ENCODE measurements at regions not wholly inside any gene's neighbourhood (a gene's known extent, or its start where the extent isn't known, plus 50 kb on each side); places are given as distances from the start of the nearest gene placed in this dataset.

DNA sequence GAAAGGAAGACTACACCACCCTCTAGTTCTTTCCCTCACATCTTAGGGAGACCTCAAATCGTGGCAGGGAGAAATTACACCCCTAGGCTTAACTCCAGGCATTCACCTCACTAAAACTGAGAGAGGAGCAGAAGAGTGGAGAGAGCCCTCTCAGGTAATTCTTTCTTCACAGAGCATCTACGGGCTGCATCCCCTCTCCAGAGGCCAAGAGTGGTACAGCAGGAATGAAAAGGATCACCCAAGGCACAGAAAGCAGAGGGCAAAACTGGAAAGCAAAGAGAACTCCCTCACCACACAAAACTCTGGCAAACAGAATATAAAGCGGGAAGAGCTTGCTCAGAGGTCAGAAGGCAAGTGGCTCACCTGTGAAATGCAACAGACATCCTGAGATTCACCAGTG is 661.2 kb downstream of the TBC1D4 start:
- DNase-seq (ENCODE audit: low read depth, low spot score) = no peak
- ChIA-PET CTCF (no interaction called here), POLR2A (no interaction called here)
- TF ChIP-seq CTCF (IDR thresholded peaks at IDR 0.05; ENCODE audit: insufficient read depth, low read length, missing control alignments) = no peak
- no peak overlapping the region for H3K4me3 ChIP-seq (ENCODE audit: low read depth, low read length)

- POLR2A ChIA-PET = no interaction called here
- DNase-seq (ENCODE audit: low read depth, low spot score) = no peak
- CTCF ChIA-PET = no interaction called here
- no peak overlapping the region for H3K4me3 ChIP-seq (ENCODE audit: low read depth, low read length)
- no peak for TF ChIP-seq CTCF (IDR thresholded peaks at IDR 0.05; ENCODE audit: insufficient read depth, low read length, missing control alignments)
Observed at GRCh38 chr13:74819549-74819948, 662.4 kb downstream of the TBC1D4 start.

GRCh38 chr13:74816737-74817136 is 665.2 kb downstream of the TBC1D4 start:
- no peak for DNase-seq (ENCODE audit: low read depth, low spot score)
- H3K4me3 ChIP-seq (ENCODE audit: low read depth, low read length) = no peak overlapping the region
- TF ChIP-seq CTCF (IDR thresholded peaks at IDR 0.05; ENCODE audit: insufficient read depth, low read length, missing control alignments) = no peak
- CTCF ChIA-PET = no interaction called here
- POLR2A ChIA-PET = no interaction called here

DNA sequence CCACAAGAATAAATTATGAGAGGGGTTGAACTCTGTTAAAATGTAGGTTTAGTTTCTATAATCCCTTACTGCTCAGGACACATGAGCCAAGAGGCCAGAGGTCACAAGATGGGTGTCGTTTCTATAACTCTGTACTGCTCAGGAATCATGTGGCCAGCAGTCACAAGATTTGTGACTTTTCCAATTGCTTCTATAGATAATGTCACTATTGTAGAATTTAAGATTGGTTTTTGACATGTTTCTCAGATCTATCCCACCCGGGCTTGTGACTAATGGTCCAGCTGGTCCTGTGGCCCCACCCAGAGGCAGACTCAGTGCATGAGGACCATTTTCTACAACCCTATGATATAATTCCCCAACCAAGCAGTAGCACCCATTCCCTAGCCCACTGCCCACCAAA is 662.0 kb upstream of the KLF12 start:
- no peak overlapping the region for H3K4me3 ChIP-seq (ENCODE audit: low read depth, low read length)
- ChIA-PET POLR2A (no interaction called here), CTCF (no interaction called here)
- TF ChIP-seq CTCF (IDR thresholded peaks at IDR 0.05; ENCODE audit: insufficient read depth, low read length, missing control alignments) = no peak
- no peak for DNase-seq (ENCODE audit: low read depth, low spot score)

DNA sequence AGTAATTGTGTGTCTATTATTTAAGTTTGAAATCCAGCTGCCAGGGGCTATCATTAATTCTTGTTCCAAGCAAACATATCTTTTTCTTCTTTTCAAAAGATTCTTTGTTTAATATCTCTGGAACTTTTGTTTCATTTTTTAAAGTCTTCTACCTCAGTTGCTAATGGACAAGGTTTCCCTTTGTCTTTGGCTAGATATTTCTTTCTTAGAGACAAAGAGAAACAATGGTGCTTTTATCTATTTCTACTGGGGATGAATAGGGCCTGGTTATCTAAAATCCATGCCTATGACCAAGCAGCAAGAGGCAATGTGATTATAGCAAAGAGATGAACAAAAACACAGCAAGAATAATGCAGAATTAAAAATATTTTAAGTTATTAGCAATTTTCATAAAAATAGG is 661.3 kb upstream of the KLF12 start:
- POLR2A ChIA-PET = no interaction called here
- no peak for TF ChIP-seq CTCF (IDR thresholded peaks at IDR 0.05; ENCODE audit: insufficient read depth, low read length, missing control alignments)
- CTCF ChIA-PET = no interaction called here
- H3K4me3 ChIP-seq (ENCODE audit: low read depth, low read length) = no peak overlapping the region
- no peak for DNase-seq (ENCODE audit: low read depth, low spot score)

- POLR2A ChIA-PET = interaction anchor here (0.6 kb wide), 1 partner anchor 659 kb away, joined by 3 read pairs; no protein-coding TSS in a partner anchor
- DNase-seq (ENCODE audit: low read depth, low spot score) = no peak
- no peak overlapping the region for H3K4me3 ChIP-seq (ENCODE audit: low read depth, low read length)
- CTCF ChIA-PET = interaction anchor here (1.0 kb wide), 1 partner anchor 742 kb away, joined by 3 read pairs; no protein-coding TSS in a partner anchor
- TF ChIP-seq CTCF (IDR thresholded peaks at IDR 0.05; ENCODE audit: insufficient read depth, low read length, missing control alignments) = no peak
Observed at GRCh38 chr13:74794582-74794981, 660.4 kb upstream of the KLF12 start.

Measured in AG04449 (cell line).